H1 (cell line): ENCODE measurements at regions not wholly inside any gene's neighbourhood (a gene's known extent, or its start where the extent isn't known, plus 50 kb on each side); places are given as distances from the start of the nearest gene placed in this dataset.

Source experiments
- ASH2L ChIP-seq: fragments of 200-600, 300-600 bp; sonication (generic); IDR thresholded peaks from one replicate; pipeline ENCODE4 v1.7.1; 2017; ENCODE audit warnings: low read length
- BACH1 ChIP-seq: IDR thresholded peaks from 2 replicates; pipeline ENCODE4 v1.6.1; 2012; ENCODE audit warnings: low read length, improper control_type of control experiment
- BRCA1 ChIP-seq: IDR thresholded peaks from 2 replicates; pipeline ENCODE4 v1.6.1; 2012; ENCODE audit warnings: low read depth, low read length, improper control_type of control experiment
- CEBPB ChIP-seq: IDR thresholded peaks from 2 replicates; pipeline ENCODE4 v1.6.1; 2012; ENCODE audit warnings: low read depth, low read length
- CREB1 ChIP-seq: IDR thresholded peaks from 2 replicates; pipeline ENCODE4 v1.6.1; 2012; ENCODE audit warnings: inconsistent platforms
- CTBP2 ChIP-seq: IDR thresholded peaks from 2 replicates; pipeline ENCODE4 v1.7.0; 2011; ENCODE audit warnings: borderline replicate concordance, mild to moderate bottlenecking, moderate library complexity, mixed read lengths, low read length; ENCODE audit not compliant: insufficient read depth, insufficient read length
- EGR1 ChIP-seq: IDR thresholded peaks from 2 replicates; pipeline ENCODE4 v1.6.1; 2011; ENCODE audit warnings: low read depth, low read length, borderline replicate concordance
- EP300 ChIP-seq, 2 experiments: IDR thresholded peaks; 1 replicate in 1 of 2; 2 replicates in 1 of 2; pipeline ENCODE4 v1.6.1; 2011 to 2012; ENCODE audit warnings: low read depth in 2 of 2, low read length in 2 of 2, mild to moderate bottlenecking in 2 of 2, borderline replicate concordance in 1 of 2, inconsistent platforms in 1 of 2, moderate library complexity in 1 of 2
- FOSL1 ChIP-seq: IDR thresholded peaks from 2 replicates; pipeline ENCODE4 v1.6.1; 2011; ENCODE audit warnings: mild to moderate bottlenecking, low read depth, low read length, moderate library complexity; ENCODE audit not compliant: insufficient read depth
- HDAC6 ChIP-seq: IDR thresholded peaks from one replicate; pipeline ENCODE4 v1.7.1; 2012; ENCODE audit warnings: low read depth, mild to moderate bottlenecking, inconsistent platforms, low read length, moderate library complexity
- JUN ChIP-seq: IDR thresholded peaks from 2 replicates; pipeline ENCODE4 v1.6.1; 2011; ENCODE audit warnings: low read depth, mild to moderate bottlenecking, improper control_type of control experiment, low read length
- JUND ChIP-seq: IDR thresholded peaks from 2 replicates; pipeline ENCODE4 v1.6.1; 2011; ENCODE audit warnings: mild to moderate bottlenecking, improper control_type of control experiment, low read length
- KDM5A ChIP-seq: fragments of 200-600 bp; IDR thresholded peaks from 2 replicates; pipeline ENCODE4 v1.7.1; 2012; ENCODE audit warnings: mild to moderate bottlenecking, low read length, inconsistent platforms, mixed read lengths
- PHF8 ChIP-seq: fragments of 200-600 bp; sonication (generic); conservative IDR thresholded peaks from 2 replicates; pipeline ENCODE4 v1.7.1; 2012; ENCODE audit warnings: low read depth, mild to moderate bottlenecking, inconsistent platforms, low read length, moderate library complexity
- POLR2AphosphoS5 ChIP-seq: IDR thresholded peaks from 2 replicates; pipeline ENCODE4 v1.6.1; 2011; ENCODE audit warnings: low read depth, low read length
- RBBP5 ChIP-seq: IDR thresholded peaks from 2 replicates; pipeline ENCODE4 v1.7.1; 2012; ENCODE audit warnings: low read depth, mild to moderate bottlenecking, inconsistent platforms, low read length, moderate library complexity, borderline replicate concordance
- RNF2 ChIP-seq: fragments of 200-900, 300-1000 bp; sonication (generic); IDR thresholded peaks from 2 replicates; pipeline ENCODE4 v1.7.1; 2016; ENCODE audit warnings: borderline replicate concordance, low read depth, mild to moderate bottlenecking, antibody characterized with exemption, low read length; ENCODE audit not compliant: poor library complexity, severe bottlenecking; ENCODE audit errors: missing control alignments
- SP4 ChIP-seq: IDR thresholded peaks from 2 replicates; pipeline ENCODE4 v1.6.1; 2012; ENCODE audit warnings: low read length, inconsistent platforms
- TBP ChIP-seq: IDR thresholded peaks from 2 replicates; pipeline ENCODE4 v1.6.1; 2011; ENCODE audit warnings: low read depth, low read length, improper control_type of control experiment
- TCF12 ChIP-seq: IDR thresholded peaks from 2 replicates; pipeline ENCODE4 v1.6.1; 2011; ENCODE audit warnings: low read depth, mild to moderate bottlenecking, low read length
- TF ChIP-seq, protein P1 (sequence below), 3 experiments: IDR thresholded peaks; 1 replicate in 2 of 3; 2 replicates in 1 of 3; pipeline versions ENCODE4 v1.5.1 to v1.6.1; 2011; ENCODE audit warnings: low read length in 3 of 3, mild to moderate bottlenecking in 3 of 3, inconsistent platforms in 2 of 3, low read depth in 1 of 3, moderate library complexity in 1 of 3; ENCODE audit not compliant: insufficient read depth in 1 of 3; ENCODE audit errors: control extremely low read depth in 1 of 3

DNA sequence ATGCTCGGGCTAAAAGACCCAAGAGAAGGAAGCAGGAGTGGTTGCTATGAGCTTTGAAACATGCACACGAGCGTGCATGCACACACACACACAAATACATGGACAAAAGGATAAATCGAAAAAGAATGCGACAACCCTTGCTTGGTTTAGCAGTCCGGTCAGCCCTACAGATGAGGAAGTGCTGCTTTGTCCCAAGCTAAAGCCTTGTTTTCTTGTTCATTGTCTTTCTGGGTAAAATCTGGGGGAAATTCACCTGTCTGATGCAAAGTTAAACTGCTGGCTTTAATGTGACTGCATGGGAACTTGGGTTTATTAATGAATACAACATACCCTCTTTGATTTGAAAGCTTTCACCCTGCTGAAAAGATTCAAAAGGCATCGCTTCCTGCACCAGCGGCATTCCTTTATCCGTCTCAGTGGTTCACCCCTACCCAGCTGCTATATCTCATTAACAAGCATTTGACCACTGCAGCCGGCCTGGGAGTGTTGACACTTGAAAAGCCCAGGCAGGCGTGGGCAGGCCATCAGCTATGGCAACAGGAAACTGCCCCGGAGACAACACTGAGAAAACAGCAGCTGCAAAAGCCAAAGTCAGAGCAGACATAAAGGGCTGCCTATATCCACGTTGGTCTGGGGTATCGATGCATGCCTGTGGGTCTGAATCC lies 301.7 kb downstream of the NDFIP2 start (continued):
- TF ChIP-seq CEBPB, result no peak
- 0 out of 2 replicates have a peak, but pooled peaks have one; percentile 29 for TF ChIP-seq JUND
- TF ChIP-seq CREB1, result no peak; the same call in 1 of the 2 replicates
- TF ChIP-seq POLR2AphosphoS5, result no peak
- no peak for TF ChIP-seq HDAC6
- TF ChIP-seq, protein P1, sequence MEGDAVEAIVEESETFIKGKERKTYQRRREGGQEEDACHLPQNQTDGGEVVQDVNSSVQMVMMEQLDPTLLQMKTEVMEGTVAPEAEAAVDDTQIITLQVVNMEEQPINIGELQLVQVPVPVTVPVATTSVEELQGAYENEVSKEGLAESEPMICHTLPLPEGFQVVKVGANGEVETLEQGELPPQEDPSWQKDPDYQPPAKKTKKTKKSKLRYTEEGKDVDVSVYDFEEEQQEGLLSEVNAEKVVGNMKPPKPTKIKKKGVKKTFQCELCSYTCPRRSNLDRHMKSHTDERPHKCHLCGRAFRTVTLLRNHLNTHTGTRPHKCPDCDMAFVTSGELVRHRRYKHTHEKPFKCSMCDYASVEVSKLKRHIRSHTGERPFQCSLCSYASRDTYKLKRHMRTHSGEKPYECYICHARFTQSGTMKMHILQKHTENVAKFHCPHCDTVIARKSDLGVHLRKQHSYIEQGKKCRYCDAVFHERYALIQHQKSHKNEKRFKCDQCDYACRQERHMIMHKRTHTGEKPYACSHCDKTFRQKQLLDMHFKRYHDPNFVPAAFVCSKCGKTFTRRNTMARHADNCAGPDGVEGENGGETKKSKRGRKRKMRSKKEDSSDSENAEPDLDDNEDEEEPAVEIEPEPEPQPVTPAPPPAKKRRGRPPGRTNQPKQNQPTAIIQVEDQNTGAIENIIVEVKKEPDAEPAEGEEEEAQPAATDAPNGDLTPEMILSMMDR (IDR thresholded peaks at IDR 0.05; ENCODE audit: control extremely low read depth in 1 of 3, insufficient read depth in 1 of 3, low read depth in 1 of 3, low read length in 3 of 3), result no peak
- TF ChIP-seq EP300 (IDR thresholded peaks at IDR 0.05; ENCODE audit: borderline replicate concordance in 1 of 2, low read depth in 2 of 2, low read length in 2 of 2), result peak in 1 of 2 experiments; percentile 90; a peak in 1 of 3 replicates
- no peak for TF ChIP-seq BRCA1
- TF ChIP-seq KDM5A, result no peak
- peak; percentile 61 for TF ChIP-seq CTBP2
- TF ChIP-seq ASH2L, result no peak
- no peak for TF ChIP-seq RNF2
- TF ChIP-seq TCF12, result peak; percentile 91
- no peak for TF ChIP-seq JUN
- TF ChIP-seq PHF8, result no peak
- no peak for TF ChIP-seq FOSL1
- TF ChIP-seq SP4, result no peak
- TF ChIP-seq EGR1, result peak; percentile 85
- no peak for TF ChIP-seq TBP
- TF ChIP-seq BACH1, result no peak
- TF ChIP-seq RBBP5, result no peak
